ENCODE measurements at regions not wholly inside any gene's neighbourhood (a gene's known extent, or its start where the extent isn't known, plus 50 kb on each side); places are given as distances from the start of the nearest gene placed in this dataset.

DNA sequence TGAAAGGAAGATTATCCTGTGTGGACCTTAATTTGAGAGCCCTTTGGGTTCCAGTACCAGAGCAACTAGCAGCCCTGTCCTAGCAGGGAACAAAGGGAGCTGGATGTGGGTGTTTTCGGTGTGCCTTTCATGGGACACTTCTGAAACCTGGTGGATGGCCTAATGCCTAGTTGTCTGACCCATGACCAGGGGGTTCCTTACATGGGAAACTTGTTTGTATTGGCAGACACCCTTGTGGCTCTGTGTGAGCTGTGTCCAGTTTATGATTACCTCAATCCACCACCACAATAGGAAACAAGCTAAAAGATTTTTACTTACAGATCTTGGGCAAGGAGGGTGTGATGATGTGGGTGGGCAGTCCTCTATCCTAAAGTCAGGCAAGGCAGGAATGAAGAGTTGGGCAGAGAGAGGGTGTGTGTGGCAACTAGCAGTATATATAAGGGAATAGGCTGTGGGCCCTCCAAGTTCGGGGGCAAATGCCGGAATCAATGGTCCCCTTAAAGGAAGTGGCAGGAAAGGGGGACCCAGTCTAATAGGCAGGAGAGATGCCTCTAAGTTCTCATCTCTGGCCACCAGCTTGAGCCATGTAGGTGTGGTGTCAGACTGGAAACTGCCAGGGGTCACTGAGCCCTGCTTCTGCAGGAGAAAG lies 264.6 kb downstream of the QKI start:
- H3K79me1 ChIP-seq (ENCODE audit: low read depth in 1 of 2, low read length in 2 of 2), result no peaks in the 10 kb centered on the region
- peaks cover 2% of the 10 kb centered on the region; the same call in 1 of the 2 replicates for H3K9me3 ChIP-seq (ENCODE audit: control insufficient read depth, insufficient read depth, low read length)
- no peak overlapping the region for H3K18ac ChIP-seq (ENCODE audit: low read depth, low read length)
- no peak overlapping the region for H4K5ac ChIP-seq (ENCODE audit: low read depth, low read length)
- no peak overlapping the region for H4K91ac ChIP-seq (ENCODE audit: insufficient read depth, low read depth, low read length)
- no peak overlapping the region for H3K4me3 ChIP-seq (ENCODE audit: insufficient read depth, low read depth, low read length)
- BruUV-seq (replicated peaks), result no TSS peak
- dilution Hi-C loops (cut with HindIII; ENCODE audit: low sequenced_read_pairs, unreplicated experiment), result no loop called here
- WGBS, 2 experiments (ENCODE audit: extremely low coverage in 2 of 2, insufficient read length in 1 of 2), result 100% methylated on average over 2 of the region's 3 CpGs; no CpG with 5 or more reads in 1 of the 2 experiments
- H2AK5ac ChIP-seq (ENCODE audit: low read depth, low read length), result no peak overlapping the region
- ChIA-PET CTCF (no interaction called here), POLR2A (ENCODE audit: unreplicated experiment) (no interaction called here)
- no peak overlapping the region for H2BK15ac ChIP-seq (ENCODE audit: low read depth, low read length)
- H2BK5ac ChIP-seq (ENCODE audit: low read depth, low read length, poor library complexity, severe bottlenecking), result no peak overlapping the region
- no peak overlapping the region for H4K8ac ChIP-seq (ENCODE audit: low read depth in 2 of 2, low read length in 2 of 2)
- H3K23ac ChIP-seq (ENCODE audit: low read depth, low read length), result no peak overlapping the region
- no peak overlapping the region for H3K56ac ChIP-seq (ENCODE audit: extremely low read depth, insufficient read depth, low read length)
- no peaks in the 10 kb centered on the region for H3K4me1 ChIP-seq (ENCODE audit: control insufficient read depth, insufficient read depth, low read length)
- H3K9ac ChIP-seq (ENCODE audit: low read depth, low read length), result no peak overlapping the region
- no peak overlapping the region for H2BK20ac ChIP-seq (ENCODE audit: low read depth, low read length)
- no peak overlapping the region for H3K4me2 ChIP-seq (ENCODE audit: low read depth, low read length)
- no peak overlapping the region for H2BK120ac ChIP-seq (ENCODE audit: low read depth, low read length)
- H3K4ac ChIP-seq (ENCODE audit: low read depth, low read length), result no peak overlapping the region
- TF ChIP-seq RAD21 (IDR thresholded peaks at IDR 0.05; ENCODE audit: low read length) (no peak), MAZ (IDR thresholded peaks at IDR 0.05; ENCODE audit: borderline replicate concordance, low read depth, low read length) (no peak), SMC3 (IDR thresholded peaks at IDR 0.05; ENCODE audit: low read depth, low read length) (no peak), MXI1 (IDR thresholded peaks at IDR 0.05; ENCODE audit: borderline replicate concordance, low read depth, low read length) (no peak)
- TF ChIP-seq, protein P1, sequence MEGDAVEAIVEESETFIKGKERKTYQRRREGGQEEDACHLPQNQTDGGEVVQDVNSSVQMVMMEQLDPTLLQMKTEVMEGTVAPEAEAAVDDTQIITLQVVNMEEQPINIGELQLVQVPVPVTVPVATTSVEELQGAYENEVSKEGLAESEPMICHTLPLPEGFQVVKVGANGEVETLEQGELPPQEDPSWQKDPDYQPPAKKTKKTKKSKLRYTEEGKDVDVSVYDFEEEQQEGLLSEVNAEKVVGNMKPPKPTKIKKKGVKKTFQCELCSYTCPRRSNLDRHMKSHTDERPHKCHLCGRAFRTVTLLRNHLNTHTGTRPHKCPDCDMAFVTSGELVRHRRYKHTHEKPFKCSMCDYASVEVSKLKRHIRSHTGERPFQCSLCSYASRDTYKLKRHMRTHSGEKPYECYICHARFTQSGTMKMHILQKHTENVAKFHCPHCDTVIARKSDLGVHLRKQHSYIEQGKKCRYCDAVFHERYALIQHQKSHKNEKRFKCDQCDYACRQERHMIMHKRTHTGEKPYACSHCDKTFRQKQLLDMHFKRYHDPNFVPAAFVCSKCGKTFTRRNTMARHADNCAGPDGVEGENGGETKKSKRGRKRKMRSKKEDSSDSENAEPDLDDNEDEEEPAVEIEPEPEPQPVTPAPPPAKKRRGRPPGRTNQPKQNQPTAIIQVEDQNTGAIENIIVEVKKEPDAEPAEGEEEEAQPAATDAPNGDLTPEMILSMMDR (conservative IDR thresholded peaks at IDR 0.05; ENCODE audit: low read depth, low read length), result no peak
- TF ChIP-seq, protein P2, sequence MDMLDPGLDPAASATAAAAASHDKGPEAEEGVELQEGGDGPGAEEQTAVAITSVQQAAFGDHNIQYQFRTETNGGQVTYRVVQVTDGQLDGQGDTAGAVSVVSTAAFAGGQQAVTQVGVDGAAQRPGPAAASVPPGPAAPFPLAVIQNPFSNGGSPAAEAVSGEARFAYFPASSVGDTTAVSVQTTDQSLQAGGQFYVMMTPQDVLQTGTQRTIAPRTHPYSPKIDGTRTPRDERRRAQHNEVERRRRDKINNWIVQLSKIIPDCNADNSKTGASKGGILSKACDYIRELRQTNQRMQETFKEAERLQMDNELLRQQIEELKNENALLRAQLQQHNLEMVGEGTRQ (IDR thresholded peaks at IDR 0.05; ENCODE audit: low read depth, low read length), result no peak
- TF ChIP-seq, protein P3, sequence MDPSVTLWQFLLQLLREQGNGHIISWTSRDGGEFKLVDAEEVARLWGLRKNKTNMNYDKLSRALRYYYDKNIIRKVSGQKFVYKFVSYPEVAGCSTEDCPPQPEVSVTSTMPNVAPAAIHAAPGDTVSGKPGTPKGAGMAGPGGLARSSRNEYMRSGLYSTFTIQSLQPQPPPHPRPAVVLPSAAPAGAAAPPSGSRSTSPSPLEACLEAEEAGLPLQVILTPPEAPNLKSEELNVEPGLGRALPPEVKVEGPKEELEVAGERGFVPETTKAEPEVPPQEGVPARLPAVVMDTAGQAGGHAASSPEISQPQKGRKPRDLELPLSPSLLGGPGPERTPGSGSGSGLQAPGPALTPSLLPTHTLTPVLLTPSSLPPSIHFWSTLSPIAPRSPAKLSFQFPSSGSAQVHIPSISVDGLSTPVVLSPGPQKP (IDR thresholded peaks at IDR 0.05; ENCODE audit: borderline replicate concordance, low read depth, low read length), result no peak
- no peaks in the 10 kb centered on the region for H3K36me3 ChIP-seq (ENCODE audit: control insufficient read depth, insufficient read depth, low read length)
- ATAC-seq (ENCODE audit: low read depth) (no peak), DNase-seq (no peak)
- no peaks in the 10 kb centered on the region for H3K9me1 ChIP-seq (ENCODE audit: insufficient read depth, low read length)
- H3K14ac ChIP-seq (replicated peaks; ENCODE audit: low read depth, low read length), result no peak overlapping the region
- peaks cover 2% of the 10 kb centered on the region; the same call in 1 of the 2 replicates for H3K27me3 ChIP-seq (ENCODE audit: control insufficient read depth, insufficient read depth, low read length)
- intact Hi-C loops (cut with micrococcal nuclease), result no loop called here
- no peaks in the 10 kb centered on the region for H4K20me1 ChIP-seq (ENCODE audit: insufficient read depth, low read length)
- in situ Hi-C loops (cut with MboI; ENCODE audit: low sequenced_read_pairs), result no loop called here
- H3K27ac ChIP-seq (ENCODE audit: insufficient read depth, low read length), result no peak overlapping the region
- H2AFZ ChIP-seq (replicated peaks; ENCODE audit: low read length, poor library complexity), result no peak overlapping the region
- H2AK9ac ChIP-seq (replicated peaks; ENCODE audit: low read depth, low read length, poor library complexity), result no peak overlapping the region

Measured in IMR-90 (cell line).